ENCODE measurements at regions not wholly inside any gene's neighbourhood (a gene's known extent, or its start where the extent isn't known, plus 50 kb on each side); places are given as distances from the start of the nearest gene placed in this dataset.

- TF ChIP-seq POLR2A (IDR thresholded peaks at IDR 0.05; ENCODE audit: low read depth, low read length) (no peak), POLR2AphosphoS5 (IDR thresholded peaks at IDR 0.05; ENCODE audit: low read depth, low read length) (no peak), TAF1 (IDR thresholded peaks at IDR 0.05; ENCODE audit: borderline replicate concordance, low read depth, low read length) (no peak)
These were observed 121.1 kb upstream of the TSHZ3 start for GRCh38 chr19:31470229-31470939.

Measured in GM12892 (cell line).